ENCODE measurements at regions not wholly inside any gene's neighbourhood (a gene's known extent, or its start where the extent isn't known, plus 50 kb on each side); places are given as distances from the start of the nearest gene placed in this dataset.

DNA sequence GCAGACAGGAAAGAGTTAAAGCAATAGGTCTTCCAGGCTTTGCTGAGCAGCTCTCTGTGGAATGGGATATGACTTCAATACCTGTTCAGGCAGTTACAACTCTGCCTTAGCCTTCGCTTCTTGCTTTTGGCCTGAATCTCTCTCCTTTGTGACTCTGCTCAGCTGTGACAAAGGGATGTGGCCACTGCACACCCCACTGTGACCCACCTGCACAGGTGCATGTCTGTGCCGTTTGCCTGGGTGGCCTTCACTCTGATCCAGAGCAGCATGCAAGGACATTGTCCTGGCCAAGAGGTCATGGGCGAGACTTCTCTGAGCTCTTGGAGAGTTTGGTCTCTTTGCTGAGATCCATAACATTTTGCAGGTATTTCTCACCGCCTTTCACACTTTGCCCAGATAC lies 891.3 kb downstream of the BRD1 start:
- H3K4me3 ChIP-seq (replicated peaks in 1 of 2; ENCODE audit: low read depth in 1 of 2, low read length in 2 of 2), result no peak overlapping the region
- no peak for DNase-seq (ENCODE audit: low read depth, low spot score)
- ATAC-seq, result no peak
- no peaks in the 10 kb centered on the region for H3K27me3 ChIP-seq (ENCODE audit: insufficient read depth, low read length)
- H3K4me2 ChIP-seq (ENCODE audit: low read length), result no peak overlapping the region
- H3K4me1 ChIP-seq (ENCODE audit: control insufficient read depth in 1 of 2, insufficient read depth in 2 of 2, low read length in 2 of 2), result no peaks in the 10 kb centered on the region
- ChIA-PET RAD21 (ENCODE audit: low non-redundant PET in 1 of 2, low total read pairs in 2 of 2, uncharacterized antibody in 2 of 2, unreplicated experiment in 2 of 2) (no interaction called here), CTCF (no interaction called here), POLR2A (no interaction called here)
- H3K79me2 ChIP-seq (ENCODE audit: insufficient read depth, low read length), result no peaks in the 10 kb centered on the region
- no TSS peak for BruUV-seq (replicated peaks)
- no peaks in the 10 kb centered on the region for H3K9me3 ChIP-seq (ENCODE audit: control insufficient read depth in 1 of 2, insufficient read depth in 1 of 2, low read depth in 1 of 2, low read length in 2 of 2)
- H2AFZ ChIP-seq (ENCODE audit: low read depth, low read length, poor library complexity, severe bottlenecking), result no peak overlapping the region
- intact Hi-C loops (cut with micrococcal nuclease), result no loop called here
- no peak overlapping the region for H3K27ac ChIP-seq (ENCODE audit: low read depth, low read length)
- TF ChIP-seq RAD21 (IDR thresholded peaks at IDR 0.05; ENCODE audit: low read depth) (no peak), EZH2 (IDR thresholded peaks at IDR 0.05) (no peak), FOSL1 (IDR thresholded peaks at IDR 0.05; ENCODE audit: low read depth) (no peak), POLR2AphosphoS5 (IDR thresholded peaks at IDR 0.05; ENCODE audit: low read depth, low read length) (no peak), SRF (IDR thresholded peaks at IDR 0.05; ENCODE audit: low read depth) (no peak), CEBPB (IDR thresholded peaks at IDR 0.05; ENCODE audit: low read depth) (no peak), EGR1 (IDR thresholded peaks at IDR 0.05; ENCODE audit: low read depth) (no peak), CBX3 (IDR thresholded peaks at IDR 0.05; ENCODE audit: low read depth) (no peak), SP1 (IDR thresholded peaks at IDR 0.05; ENCODE audit: low read depth) (no peak), ZFX (IDR thresholded peaks at IDR 0.05) (no peak), SIN3A (IDR thresholded peaks at IDR 0.05; ENCODE audit: low read depth) (no peak), JUND (IDR thresholded peaks at IDR 0.05) (no peak), TCF7L2 (IDR thresholded peaks at IDR 0.05; ENCODE audit: borderline replicate concordance, extremely low read depth, insufficient read depth, insufficient read length) (no peak), EZH2phosphoT487 (IDR thresholded peaks at IDR 0.05; ENCODE audit: borderline replicate concordance) (no peak), ELF1 (IDR thresholded peaks at IDR 0.05; ENCODE audit: borderline replicate concordance, low read depth) (no peak), ZNF274 (IDR thresholded peaks at IDR 0.05; ENCODE audit: low read depth, low read length) (no peak)
- TF ChIP-seq, protein P1, sequence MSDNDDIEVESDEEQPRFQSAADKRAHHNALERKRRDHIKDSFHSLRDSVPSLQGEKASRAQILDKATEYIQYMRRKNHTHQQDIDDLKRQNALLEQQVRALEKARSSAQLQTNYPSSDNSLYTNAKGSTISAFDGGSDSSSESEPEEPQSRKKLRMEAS (IDR thresholded peaks at IDR 0.05), result no peak
- TF ChIP-seq, protein P2, sequence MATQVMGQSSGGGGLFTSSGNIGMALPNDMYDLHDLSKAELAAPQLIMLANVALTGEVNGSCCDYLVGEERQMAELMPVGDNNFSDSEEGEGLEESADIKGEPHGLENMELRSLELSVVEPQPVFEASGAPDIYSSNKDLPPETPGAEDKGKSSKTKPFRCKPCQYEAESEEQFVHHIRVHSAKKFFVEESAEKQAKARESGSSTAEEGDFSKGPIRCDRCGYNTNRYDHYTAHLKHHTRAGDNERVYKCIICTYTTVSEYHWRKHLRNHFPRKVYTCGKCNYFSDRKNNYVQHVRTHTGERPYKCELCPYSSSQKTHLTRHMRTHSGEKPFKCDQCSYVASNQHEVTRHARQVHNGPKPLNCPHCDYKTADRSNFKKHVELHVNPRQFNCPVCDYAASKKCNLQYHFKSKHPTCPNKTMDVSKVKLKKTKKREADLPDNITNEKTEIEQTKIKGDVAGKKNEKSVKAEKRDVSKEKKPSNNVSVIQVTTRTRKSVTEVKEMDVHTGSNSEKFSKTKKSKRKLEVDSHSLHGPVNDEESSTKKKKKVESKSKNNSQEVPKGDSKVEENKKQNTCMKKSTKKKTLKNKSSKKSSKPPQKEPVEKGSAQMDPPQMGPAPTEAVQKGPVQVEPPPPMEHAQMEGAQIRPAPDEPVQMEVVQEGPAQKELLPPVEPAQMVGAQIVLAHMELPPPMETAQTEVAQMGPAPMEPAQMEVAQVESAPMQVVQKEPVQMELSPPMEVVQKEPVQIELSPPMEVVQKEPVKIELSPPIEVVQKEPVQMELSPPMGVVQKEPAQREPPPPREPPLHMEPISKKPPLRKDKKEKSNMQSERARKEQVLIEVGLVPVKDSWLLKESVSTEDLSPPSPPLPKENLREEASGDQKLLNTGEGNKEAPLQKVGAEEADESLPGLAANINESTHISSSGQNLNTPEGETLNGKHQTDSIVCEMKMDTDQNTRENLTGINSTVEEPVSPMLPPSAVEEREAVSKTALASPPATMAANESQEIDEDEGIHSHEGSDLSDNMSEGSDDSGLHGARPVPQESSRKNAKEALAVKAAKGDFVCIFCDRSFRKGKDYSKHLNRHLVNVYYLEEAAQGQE (IDR thresholded peaks at IDR 0.05; ENCODE audit: low read depth), result no peak
- TF ChIP-seq, protein P3, sequence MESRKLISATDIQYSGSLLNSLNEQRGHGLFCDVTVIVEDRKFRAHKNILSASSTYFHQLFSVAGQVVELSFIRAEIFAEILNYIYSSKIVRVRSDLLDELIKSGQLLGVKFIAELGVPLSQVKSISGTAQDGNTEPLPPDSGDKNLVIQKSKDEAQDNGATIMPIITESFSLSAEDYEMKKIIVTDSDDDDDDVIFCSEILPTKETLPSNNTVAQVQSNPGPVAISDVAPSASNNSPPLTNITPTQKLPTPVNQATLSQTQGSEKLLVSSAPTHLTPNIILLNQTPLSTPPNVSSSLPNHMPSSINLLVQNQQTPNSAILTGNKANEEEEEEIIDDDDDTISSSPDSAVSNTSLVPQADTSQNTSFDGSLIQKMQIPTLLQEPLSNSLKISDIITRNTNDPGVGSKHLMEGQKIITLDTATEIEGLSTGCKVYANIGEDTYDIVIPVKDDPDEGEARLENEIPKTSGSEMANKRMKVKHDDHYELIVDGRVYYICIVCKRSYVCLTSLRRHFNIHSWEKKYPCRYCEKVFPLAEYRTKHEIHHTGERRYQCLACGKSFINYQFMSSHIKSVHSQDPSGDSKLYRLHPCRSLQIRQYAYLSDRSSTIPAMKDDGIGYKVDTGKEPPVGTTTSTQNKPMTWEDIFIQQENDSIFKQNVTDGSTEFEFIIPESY (IDR thresholded peaks at IDR 0.05; ENCODE audit: extremely low read depth, insufficient replicate concordance, low read length), result no peak
- H3K36me3 ChIP-seq (ENCODE audit: control insufficient read depth in 1 of 2, insufficient read depth in 2 of 2, low read length in 2 of 2), result no peaks in the 10 kb centered on the region
- H4K20me1 ChIP-seq (ENCODE audit: insufficient read depth), result no peaks in the 10 kb centered on the region
- no peak overlapping the region for H3K9ac ChIP-seq (ENCODE audit: low read length)
- no peaks in the 10 kb centered on the region for H3K9me2 ChIP-seq (ENCODE audit: insufficient read depth)
